HG02763 (cell line): ENCODE measurements at regions not wholly inside any gene's neighbourhood (a gene's known extent, or its start where the extent isn't known, plus 50 kb on each side); places are given as distances from the start of the nearest gene placed in this dataset.

Experiments
- ATAC-seq: cut with Tn5 transposase; IDR thresholded peaks from one replicate; pipeline ENCODE4 v1.9.1; 2021; ENCODE audit warnings: mild to moderate bottlenecking, moderate library complexity; ENCODE audit not compliant: unreplicated experiment

DNA sequence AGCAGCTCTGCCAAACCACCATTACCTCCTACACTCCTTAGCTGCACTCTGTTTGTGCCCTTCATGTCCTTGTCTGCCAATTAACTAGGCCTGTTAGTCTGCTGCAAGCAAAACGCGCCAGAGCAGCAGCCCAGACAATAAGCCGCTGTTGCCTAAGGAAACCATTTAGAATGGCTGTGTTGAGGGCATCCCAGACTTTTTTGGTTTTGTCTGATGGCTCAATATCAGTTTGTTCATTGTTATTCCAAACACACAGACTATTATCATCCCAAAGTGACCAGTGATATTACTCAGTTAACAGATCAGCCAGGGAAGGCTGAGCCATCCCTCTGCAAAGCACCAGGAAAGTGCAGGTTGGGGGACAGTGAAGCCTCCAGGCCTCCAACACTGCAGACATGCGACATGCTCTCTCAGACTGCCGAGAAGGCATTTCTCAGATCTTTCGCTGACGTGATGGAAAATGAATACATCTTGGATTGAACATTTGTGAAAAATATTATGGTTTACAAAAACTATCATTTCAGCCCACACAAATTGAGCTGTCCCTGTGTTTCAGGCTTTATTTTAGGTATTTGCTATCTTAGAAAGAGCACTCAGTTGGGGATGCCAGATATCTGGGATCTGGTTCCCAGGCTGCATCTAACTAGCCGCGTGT lies 182.0 kb upstream of the HNRNPA3 start:
- ATAC-seq: no peak

DNA sequence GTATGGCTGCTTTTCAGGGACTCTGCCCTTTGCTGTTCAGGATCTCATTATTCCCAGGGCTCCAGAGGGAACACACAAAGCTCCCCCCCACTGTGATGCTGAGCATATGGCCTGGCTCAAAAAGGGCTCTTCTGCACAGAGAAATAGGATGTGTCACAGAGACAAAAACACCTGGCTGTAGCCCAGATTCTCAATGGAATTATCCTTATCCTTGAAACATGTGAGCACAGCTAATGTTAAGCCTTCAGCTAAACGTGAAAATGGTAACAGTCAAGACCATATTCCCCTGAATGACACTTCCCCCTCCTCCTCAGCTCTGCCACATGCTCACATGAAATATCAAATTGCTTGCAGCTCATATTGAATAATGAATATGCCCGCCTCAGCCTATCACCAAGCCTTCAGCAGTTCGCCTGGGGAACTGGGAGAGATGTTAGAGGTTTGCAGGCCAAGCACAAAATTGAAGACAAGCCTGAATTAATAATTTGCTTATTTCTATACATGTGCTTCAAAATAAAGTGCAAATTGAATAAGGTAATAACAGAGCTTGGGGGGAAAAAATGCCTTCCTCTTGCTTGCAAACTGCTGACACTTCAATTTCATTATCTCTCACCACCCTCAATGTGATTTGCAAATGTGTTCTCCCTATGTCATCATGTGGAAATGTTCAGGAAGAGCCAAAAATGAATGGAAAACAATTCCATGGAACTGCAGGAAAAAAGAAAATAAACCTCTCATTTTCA lies 181.0 kb upstream of the HNRNPA3 start:
- ATAC-seq: no peak

DNA sequence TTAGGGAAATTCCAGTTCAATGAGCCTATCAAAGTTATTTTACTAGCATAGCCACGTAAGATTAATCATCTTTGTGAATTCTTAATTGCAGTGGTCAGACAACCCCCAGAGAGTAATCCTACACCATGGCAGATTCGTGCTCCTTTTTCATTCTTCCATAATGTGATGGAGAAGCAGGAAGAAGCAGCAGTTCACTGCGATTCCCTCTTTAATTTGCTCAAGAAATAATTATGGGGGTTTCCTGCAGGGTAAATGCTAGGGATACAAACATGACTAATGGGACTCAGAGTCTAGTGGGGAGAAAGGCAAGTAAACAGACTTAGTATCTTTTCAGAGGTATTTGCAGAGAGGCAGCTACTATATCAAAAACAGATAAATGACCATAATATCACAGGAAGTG lies 175.8 kb upstream of the HNRNPA3 start:
- no peak for ATAC-seq

DNA sequence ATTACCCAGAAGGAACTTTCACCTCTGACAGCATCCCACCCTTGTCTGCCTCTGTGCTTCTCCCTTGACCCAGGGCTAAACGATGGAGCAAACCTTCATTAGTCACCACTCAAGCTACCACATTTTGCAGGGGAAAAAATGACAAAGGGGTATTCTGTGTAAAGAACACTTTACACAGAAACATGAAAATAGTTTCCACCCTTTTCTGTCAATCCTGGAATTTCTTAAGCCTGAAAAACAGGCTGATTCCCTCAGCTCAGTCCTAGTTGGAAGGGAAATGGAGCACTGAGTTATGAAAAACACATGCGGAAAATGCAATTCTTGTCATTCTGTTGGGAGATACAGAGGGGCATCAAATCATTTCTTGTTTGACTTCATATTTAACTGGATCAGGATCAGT lies 175.0 kb upstream of the HNRNPA3 start:
- ATAC-seq: no peak

DNA sequence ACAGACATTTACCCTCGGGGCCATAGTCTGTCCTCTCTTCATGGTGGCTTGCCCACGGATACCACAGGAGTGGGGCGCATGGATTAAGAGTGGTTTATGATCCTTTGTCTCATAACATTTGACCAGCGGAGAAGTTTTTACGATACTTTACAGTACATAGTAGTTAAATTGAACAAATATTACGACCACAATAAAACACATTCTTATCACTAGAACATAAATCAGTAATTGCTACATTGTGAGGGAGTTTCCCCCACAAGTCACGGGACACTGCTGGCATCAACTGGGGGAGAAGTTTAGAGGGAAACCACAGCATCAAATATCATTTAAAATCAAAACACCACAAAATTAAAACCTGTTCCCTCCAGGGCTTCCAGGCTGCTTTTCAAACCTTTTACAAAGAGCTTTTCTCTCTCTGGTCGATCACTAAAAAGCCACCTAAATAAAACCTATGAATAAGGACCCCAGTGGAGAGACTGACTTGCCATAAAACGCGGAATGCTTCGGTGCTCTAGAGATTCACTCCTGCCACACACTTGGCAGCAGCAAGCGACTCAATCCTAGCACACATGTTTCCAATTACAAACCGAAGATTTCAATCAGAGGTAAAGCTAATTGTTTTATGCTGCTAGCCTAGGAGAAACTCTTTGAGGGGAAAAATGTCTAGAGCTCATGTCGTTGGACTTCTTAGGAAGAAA lies 173.7 kb upstream of the HNRNPA3 start:
- ATAC-seq: no peak

DNA sequence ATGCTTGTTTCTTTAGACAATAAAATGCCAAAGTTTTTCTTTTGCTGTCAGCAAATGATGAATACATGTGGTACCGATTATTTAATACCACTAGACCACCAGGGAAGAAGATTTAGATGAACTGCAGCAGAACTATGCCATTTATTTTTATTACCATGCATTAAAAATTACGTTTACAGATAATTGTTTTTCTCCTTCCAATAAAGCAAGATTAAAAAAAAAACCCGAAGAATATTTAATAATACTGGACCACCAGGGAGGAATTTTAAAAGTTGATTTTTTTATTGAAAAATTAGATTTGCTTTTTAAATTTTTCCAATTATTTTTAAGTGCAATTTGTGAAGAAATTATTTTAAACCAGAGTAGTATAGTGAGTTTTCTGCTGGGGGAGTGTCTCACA lies 170.3 kb upstream of the HNRNPA3 start:
- ATAC-seq: no peak

DNA sequence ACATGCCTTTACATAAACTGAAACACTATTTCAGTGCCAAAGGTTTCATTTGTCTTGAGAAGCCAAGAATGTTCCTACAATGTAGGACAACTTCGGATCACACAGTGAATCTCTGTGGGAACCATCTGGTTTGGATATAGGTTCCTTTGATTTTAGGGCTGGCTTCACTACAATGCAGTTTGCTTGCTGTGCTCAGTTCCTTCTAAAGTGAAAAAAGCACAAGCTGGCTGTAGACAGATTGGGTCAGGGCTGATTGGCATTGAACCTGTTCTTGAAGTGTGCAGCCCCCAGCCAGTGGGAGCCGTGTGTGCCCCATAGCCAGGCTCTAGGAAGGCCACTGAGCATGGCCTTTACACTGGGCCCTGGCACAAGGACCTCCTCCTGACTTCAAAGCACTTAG lies 167.9 kb upstream of the HNRNPA3 start:
- ATAC-seq: no peak

DNA sequence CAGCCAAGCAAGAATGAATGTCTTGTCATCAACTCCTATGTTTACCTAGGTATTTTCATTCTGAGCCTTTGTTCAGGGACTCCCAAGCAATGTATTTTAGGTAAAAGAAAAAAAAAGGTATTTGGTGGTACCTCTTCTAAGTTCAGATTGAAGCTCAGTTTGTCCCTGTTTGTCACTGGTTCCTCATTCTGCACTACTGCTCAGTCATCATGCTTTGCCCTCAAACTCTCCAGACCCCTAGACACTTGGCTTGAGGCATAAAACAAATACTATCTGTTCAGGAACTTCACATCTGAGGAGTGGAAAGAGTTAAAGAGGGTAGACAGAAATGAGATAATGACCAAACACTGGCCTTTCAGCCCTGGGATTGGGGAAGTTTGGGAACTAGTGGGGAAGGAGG lies 163.6 kb upstream of the HNRNPA3 start:
- ATAC-seq: no peak

DNA sequence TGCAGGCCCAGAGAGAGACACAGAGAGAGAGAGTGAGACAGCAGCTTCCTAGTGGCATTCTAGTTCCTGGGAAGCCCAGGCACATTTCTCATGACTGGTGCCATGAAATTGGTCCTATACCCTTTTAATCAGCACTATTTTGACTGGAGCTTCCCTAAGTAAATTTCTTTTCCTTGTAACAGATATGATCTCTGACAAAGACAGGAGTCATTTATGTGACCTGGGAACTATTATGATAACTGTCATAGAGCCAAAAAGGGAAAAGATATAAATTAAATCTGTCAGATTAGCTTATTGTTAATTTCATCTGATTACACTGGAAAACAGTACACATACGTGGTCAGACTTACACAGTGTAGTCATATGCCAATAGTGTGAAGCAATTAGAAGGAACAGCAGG lies 161.3 kb upstream of the HNRNPA3 start:
- no peak for ATAC-seq

DNA sequence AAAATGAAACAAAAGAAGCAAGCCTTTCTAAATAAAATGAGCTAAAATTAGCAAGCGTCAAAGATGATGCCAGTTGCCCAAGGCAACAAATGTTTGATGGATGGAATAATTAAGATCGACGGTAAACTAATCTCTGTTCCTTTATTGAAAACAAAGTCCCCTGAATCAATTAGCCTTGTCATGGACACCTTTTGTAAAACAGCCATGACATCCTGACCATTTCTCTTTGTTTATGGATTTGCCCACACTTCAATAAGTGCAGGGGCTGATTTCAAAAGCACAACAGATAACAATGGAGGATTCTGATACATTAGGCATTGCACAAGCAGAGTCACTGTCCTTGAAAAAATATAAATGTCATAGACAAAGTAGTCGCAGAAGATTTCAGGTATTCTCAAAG lies 160.1 kb upstream of the HNRNPA3 start:
- ATAC-seq: no peak

DNA sequence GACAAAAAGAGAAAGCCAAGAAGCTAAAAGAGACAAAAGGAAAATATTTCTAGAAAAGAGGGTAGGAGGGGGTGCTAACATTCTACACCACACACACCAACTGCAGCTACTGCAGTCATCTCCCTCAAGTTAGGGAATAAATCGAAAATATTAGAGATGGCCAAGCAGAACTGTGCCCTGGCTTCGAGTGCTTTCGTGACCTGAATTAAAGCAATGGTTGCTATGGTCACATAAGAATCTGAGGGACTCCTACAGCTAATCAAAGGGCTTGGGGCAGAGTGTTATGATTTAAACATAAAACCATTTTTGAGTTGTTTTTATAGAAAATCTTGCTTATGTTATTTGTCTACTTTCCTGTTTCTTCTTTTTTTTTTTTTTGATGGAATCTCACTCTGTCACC lies 159.6 kb upstream of the HNRNPA3 start:
- no peak for ATAC-seq

DNA sequence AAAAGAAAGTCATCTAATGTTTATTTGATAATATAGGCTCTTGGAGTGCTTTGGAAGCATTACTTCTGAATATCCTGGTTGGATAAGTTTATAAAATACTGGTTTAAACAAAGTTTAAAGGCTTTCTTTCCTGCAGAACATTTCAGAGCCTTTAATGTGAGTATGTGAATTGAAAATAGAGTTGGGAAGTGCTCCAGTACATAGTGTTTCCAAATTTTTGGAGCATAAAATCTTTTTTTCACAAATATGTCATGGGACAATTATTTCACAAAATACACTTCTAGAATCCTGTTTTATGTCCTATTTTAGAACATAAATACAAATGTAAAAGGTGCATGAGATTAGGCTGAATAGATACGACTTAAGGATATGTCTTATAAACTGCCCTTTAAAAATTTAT lies 158.9 kb upstream of the HNRNPA3 start:
- no peak for ATAC-seq

DNA sequence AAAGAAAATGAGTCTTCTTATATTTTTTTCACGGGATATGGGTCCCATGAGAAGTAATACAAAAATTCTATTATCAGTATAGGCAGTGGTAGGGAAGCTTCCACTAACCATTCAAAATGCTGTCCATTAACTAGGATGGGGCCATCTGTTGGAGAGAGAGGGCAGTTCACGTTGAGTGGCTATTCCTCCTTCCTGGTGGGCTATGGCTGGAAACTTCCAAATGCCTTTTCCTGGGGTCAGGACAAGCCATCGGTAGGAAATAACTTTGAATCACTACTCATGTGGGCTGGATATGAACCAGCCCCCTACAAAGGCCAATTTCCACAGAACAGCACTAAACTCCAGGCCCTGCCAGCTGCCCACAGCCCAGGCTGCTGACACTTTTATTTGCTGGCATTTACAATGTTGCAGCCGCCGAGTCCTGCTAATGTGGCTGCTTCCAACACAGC lies 156.1 kb upstream of the HNRNPA3 start:
- ATAC-seq: no peak

DNA sequence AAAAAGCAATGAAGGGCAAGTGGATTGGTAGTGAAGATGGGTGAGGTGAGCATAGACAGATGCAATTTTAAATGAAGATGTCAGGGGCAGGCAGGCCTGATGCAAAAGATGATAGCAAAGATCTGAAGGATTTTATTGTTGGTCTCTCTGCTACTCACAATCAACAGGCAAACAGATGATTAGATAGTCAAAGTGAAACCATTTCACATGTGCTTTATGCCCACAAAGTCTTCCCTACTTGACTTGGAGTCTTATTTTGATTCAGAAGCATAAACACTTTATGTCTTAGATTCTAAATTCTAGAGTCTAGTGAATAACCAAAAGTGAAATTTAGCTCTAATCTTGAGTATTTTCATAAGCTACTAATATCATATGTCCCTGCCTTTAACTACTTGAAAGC lies 153.8 kb upstream of the HNRNPA3 start:
- ATAC-seq: no peak

DNA sequence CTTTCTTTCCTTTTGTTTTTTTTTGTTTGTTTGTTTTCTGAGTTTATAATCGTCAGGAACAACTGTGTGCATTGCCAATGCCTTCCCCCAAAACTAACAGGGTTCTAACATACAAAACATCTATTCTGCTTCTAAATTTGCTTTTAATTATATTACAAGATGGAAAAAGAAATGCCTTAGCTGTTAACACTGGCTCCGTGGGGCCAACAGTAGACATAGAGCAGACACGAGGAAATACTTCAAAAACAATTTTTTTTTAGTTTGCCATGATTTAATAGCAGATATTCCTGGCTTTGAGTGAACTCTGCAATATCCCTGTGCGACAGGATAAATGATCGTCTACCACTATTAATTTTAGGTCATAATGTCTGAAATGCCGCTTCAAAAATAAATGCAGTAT lies 153.3 kb upstream of the HNRNPA3 start:
- ATAC-seq: no peak

DNA sequence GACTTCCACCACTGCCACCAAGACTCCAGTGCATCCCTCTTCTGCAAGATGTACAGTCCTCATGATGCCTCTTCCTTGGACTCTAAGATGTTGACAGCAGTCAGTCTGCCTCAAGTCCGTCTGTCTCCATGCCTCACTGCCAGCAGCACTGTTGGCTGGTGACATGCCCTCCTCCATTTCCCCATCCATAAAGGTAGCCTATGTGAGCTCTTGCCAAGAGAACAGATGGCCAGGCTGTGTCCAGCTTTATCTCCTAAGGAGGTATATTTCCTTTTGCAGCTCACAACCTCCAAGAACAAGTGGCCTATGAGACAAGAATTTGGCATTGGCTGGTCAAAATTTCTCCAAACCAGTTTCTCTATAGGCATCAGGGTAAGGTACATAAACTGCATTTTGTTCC lies 149.3 kb upstream of the HNRNPA3 start:
- no peak for ATAC-seq

DNA sequence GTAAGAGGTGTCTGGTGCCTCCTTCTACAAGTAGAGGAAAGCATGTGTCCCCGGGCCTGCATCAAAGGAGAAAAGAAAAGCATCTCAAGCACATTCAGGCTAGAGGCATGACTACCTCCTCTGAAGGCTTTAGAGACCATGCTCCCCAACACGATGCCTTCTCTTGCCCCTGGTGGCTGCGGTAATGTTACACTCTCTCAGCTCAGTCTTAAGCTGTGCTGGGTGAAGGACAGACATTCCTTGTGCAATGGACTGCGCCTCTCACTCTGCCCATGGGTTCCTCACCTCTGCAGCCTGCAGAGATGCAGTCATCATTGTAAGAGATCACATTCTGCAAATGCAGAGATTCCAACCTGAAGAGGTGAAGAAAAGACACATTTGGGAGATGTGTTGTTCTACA lies 148.2 kb upstream of the HNRNPA3 start:
- no peak for ATAC-seq

DNA sequence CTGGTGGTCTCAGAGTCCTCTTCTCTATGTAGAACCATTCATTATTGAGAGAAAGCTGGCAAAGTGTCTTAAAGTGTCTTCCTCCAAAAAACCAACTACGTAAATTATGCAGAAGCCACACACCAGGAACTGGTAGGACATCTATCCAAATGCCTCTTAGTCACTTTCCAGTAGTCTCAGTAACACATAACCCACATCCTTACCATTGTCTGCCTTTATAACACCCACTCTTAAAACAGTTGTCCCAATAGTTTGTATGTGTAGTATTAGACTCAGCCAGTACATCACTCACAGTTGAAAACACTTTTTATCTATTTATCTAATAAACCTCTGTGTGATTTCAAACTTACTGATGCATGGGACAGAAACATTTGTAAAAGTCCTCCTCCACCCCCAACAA lies 143.6 kb upstream of the HNRNPA3 start:
- ATAC-seq: no peak

DNA sequence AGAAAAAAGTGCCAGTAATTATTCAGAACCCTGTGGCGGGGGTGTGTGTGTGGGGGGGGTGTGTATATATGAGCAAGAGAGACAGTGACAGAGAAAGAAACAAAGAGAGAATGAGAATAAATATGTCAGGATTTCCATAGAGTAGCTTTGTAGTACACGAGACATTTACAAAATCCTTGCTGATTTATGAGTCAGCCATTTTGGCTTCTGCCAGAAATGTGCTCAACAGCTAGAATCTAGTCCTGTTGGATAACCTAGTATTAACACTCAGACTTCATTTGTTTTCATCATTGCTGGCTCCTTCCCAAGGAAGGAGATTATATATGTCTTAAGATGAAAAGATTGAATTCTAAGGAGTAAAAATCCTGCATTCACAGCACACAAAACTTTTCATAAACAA lies 140.5 kb upstream of the HNRNPA3 start:
- no peak for ATAC-seq

DNA sequence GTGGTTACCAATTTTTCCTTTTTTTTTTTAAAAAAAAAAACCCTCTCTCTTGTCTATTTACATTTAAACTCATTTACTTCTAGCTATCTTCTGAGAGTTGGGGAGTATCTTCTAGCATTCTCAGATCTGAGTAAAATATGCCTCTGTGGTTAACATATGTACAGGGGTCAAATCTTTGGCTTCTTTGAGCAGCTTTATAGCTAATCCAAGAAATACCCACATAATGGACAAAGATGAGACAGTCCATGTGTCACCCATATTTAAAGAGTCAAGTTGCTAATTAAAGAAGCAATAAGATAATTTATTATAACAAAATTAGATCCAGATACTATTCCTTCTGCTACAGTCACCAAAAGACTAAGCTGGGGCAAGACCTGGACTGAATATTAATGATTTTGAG lies 139.0 kb upstream of the HNRNPA3 start:
- no peak for ATAC-seq

DNA sequence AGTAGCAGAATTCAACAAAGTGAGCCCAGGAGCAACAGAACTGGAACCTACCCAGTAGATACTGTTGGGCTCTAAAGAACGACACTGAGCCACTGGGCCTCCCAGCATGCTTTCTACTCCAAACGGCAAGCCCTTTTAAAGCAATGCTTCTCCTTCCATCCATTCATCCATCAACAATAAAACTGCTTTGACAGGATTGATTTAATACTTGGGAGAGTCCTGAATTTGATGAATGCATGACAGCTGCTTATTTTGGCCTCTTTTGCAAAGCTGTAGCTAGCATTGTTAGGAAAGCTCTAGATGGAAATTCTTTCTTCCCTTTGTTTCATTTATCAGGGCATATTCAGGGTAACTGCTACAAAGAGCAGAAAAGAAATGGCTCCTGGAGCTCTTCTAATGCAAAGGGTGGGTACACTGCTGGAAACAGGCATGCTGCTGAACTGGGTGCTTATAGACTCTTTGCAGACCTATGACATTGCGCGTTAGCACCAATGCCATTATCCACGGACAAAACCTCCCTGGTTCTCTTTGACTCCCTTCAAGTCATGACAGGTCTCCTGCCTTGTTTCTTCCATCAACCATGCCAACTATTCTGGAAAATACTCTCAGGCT lies 138.4 kb upstream of the HNRNPA3 start:
- no peak for ATAC-seq

DNA sequence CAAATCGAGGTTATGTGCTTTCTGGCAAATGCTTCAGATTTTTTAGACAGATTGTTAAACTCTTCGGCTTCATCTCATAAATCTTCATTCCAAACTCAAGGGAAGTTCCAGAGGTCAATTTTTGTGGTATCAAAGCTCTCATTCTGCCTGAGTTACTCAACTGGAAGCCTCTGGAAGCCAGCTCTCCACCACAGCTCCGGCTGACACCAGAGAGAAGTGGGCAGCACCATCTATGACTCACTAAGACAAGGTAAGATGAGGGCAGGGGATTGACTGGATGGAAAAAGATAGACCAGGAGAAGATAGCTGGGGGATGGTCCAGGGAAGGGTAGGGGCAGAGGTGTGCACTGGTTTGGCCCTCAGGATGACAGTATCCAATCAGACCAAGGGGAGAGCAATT lies 137.3 kb upstream of the HNRNPA3 start:
- no peak for ATAC-seq
